Common myeloid progenitor, CD34-positive (primary cell): ENCODE measurements at regions not wholly inside any gene's neighbourhood (a gene's known extent, or its start where the extent isn't known, plus 50 kb on each side); places are given as distances from the start of the nearest gene placed in this dataset.

Experiments
- CTCF ChIA-PET: fragments of 350-600 bp; sonication (Branson Sonifier 250); formaldehyde crosslinking; loops from one replicate; lab custom pipeline; 2021; ENCODE audit warnings: antibody characterized with exemption; lab: Charles Lee
- POLR2A ChIA-PET: fragments of 350-600 bp; sonication (Branson Sonifier 250); formaldehyde crosslinking; loops from one replicate; lab custom pipeline; 2021; ENCODE audit warnings: antibody characterized with exemption; lab: Charles Lee
- DNase-seq, 3 donors: peaks; one replicate each; pipeline versions ENCODE4 v3.0.0 to v3.0.0-alpha.2; 2013
- H3K27ac ChIP-seq, 2 experiments: 1 replicate in 1 of 2; 2 replicates in 1 of 2; pipeline ENCODE4 v1.7.0; 2013; ENCODE audit warnings: inconsistent platforms in 2 of 2, low read length in 2 of 2, mild to moderate bottlenecking in 2 of 2, low read depth in 1 of 2, moderate library complexity in 1 of 2; ENCODE audit not compliant: severe bottlenecking in 2 of 2, insufficient read depth in 1 of 2, poor library complexity in 1 of 2
- H3K27me3 ChIP-seq, 5 experiments: replicated peaks in 2 of 5; 1 replicate in 3 of 5; 2 replicates in 2 of 5; pipeline versions ENCODE4 v1.6.1 to v1.7.0; 2013; ENCODE audit warnings: low read length in 4 of 5, mild to moderate bottlenecking in 2 of 5, moderate library complexity in 2 of 5, inconsistent platforms in 1 of 5; ENCODE audit not compliant: insufficient read depth in 5 of 5, control insufficient read depth in 4 of 5
- H3K36me3 ChIP-seq, 4 experiments: 1 replicate in 2 of 4; 2 replicates in 2 of 4; pipeline versions ENCODE4 v1.6.1 to v1.7.0; 2013; ENCODE audit warnings: low read length in 3 of 4, control low read depth in 1 of 4, mild to moderate bottlenecking in 1 of 4; ENCODE audit not compliant: control insufficient read depth in 4 of 4, insufficient read depth in 4 of 4
- H3K4me1 ChIP-seq, 4 experiments: 1 replicate in 3 of 4; 2 replicates in 1 of 4; pipeline versions ENCODE4 v1.6.1 to v1.7.1; 2013; ENCODE audit warnings: low read length in 3 of 4, mild to moderate bottlenecking in 3 of 4, control low read depth in 1 of 4, inconsistent platforms in 1 of 4, moderate library complexity in 1 of 4; ENCODE audit not compliant: control insufficient read depth in 4 of 4, insufficient read depth in 4 of 4; ENCODE audit errors: control extremely low read depth in 1 of 4
- H3K4me3 ChIP-seq, 7 experiments: 1 replicate in 4 of 7; 2 replicates in 3 of 7; pipeline versions ENCODE4 v1.5.1 to v1.7.0; 2013; ENCODE audit warnings: mild to moderate bottlenecking in 7 of 7, low read length in 6 of 7, moderate library complexity in 6 of 7, inconsistent platforms in 2 of 7, low read depth in 2 of 7, control low read depth in 1 of 7; ENCODE audit not compliant: insufficient read depth in 4 of 7, control insufficient read depth in 1 of 7; ENCODE audit errors: extremely low read depth in 1 of 7
- H3K9me3 ChIP-seq, 5 experiments: 1 replicate in 4 of 5; 2 replicates in 1 of 5; pipeline versions ENCODE4 v1.6.1 to v1.7.1; 2013; ENCODE audit warnings: low read length in 4 of 5, mild to moderate bottlenecking in 2 of 5, inconsistent platforms in 1 of 5, low read depth in 1 of 5, moderate library complexity in 1 of 5; ENCODE audit not compliant: control insufficient read depth in 4 of 5, insufficient read depth in 2 of 5; ENCODE audit errors: control extremely low read depth in 1 of 5
- WGBS: methylation state at CpG from one replicate; pipeline ENCODE4 v1.1.5; 2013; ENCODE audit not compliant: insufficient coverage; 5-methylcytosine and 5-hydroxymethylcytosine counted together

GRCh38 chr5:175808711-175809110 is 62.7 kb upstream of the CPLX2 start:
- Histone ChIP-seq H3K9me3 (no peaks in the 10 kb centered on the region), H3K27me3 (peaks cover 0 to 42% (median 8%) of the 10 kb centered on the region in 5 experiments), H3K4me1 (no peaks in the 10 kb centered on the region), H3K36me3 (no peaks in the 10 kb centered on the region), H3K4me3 (no peak overlapping the region), H3K27ac (no peak overlapping the region)
- WGBS, result 98% methylated on average over 6 of the region's 6 CpGs
- POLR2A ChIA-PET, result no interaction called here
- CTCF ChIA-PET, result interaction anchor here (1.6 kb wide), 1 partner anchor 14 kb away, joined by 4 read pairs; no protein-coding TSS in a partner anchor
- DNase-seq, result no peak

- no peaks in the 10 kb centered on the region for H3K4me1 ChIP-seq
- no peak overlapping the region for H3K27ac ChIP-seq
- 74% methylated on average over 8 of the region's 14 CpGs for WGBS
- H3K4me3 ChIP-seq, result no peak overlapping the region
- no peaks in the 10 kb centered on the region for H3K36me3 ChIP-seq
- peaks cover 0 to 37% (median 5%) of the 10 kb centered on the region in 5 experiments for H3K27me3 ChIP-seq
- POLR2A ChIA-PET, result no interaction called here
- H3K9me3 ChIP-seq, result no peaks in the 10 kb centered on the region
- no peak for DNase-seq
- CTCF ChIA-PET, result interaction anchor here (1.6 kb wide), 1 partner anchor 13 kb away, joined by 4 read pairs; no protein-coding TSS in a partner anchor
These were observed 61.8 kb upstream of the CPLX2 start for GRCh38 chr5:175809531-175810121.

- no peak overlapping the region for H3K27ac ChIP-seq
- WGBS, result no CpG with 5 or more reads among the region's 2 CpGs
- ChIA-PET CTCF (no interaction called here), POLR2A (no interaction called here)
- no peaks in the 10 kb centered on the region for H3K4me1 ChIP-seq
- H3K4me3 ChIP-seq, result no peak overlapping the region
- no peak for DNase-seq
- peaks cover 0 to 33% (median 4%) of the 10 kb centered on the region in 5 experiments for H3K27me3 ChIP-seq
- no peaks in the 10 kb centered on the region for H3K36me3 ChIP-seq
- no peaks in the 10 kb centered on the region for H3K9me3 ChIP-seq
These were observed 60.9 kb upstream of the CPLX2 start for GRCh38 chr5:175810457-175810856.

DNA sequence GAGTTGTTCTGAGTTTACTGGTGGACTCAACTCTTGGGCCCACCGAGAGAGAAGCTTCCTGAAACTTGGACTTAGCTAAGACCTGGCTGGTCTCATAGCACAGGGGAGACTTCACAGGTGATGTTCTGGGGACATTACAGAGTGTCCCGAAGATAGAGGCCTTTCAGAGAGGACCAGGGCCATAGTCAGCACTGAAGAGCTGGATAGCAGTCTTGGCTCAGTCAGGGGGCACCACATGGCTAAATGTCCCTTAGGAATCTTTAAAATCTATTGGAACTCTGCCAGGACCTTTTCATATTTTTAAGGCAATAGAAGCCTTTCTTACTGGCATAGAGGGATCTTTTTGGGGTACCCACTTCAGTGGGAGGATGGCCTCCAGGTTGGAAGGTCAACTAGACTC is 59.8 kb upstream of the CPLX2 start:
- ChIA-PET CTCF (no interaction called here), POLR2A (no interaction called here)
- no peak for DNase-seq
- Histone ChIP-seq H3K9me3 (no peaks in the 10 kb centered on the region), H3K27ac (no peak overlapping the region), H3K36me3 (no peaks in the 10 kb centered on the region), H3K4me3 (no peak overlapping the region), H3K4me1 (no peaks in the 10 kb centered on the region), H3K27me3 (peaks cover 0 to 29% (median 2%) of the 10 kb centered on the region in 5 experiments)
- WGBS, result 94% methylated on average over 2 of the region's 2 CpGs

DNA sequence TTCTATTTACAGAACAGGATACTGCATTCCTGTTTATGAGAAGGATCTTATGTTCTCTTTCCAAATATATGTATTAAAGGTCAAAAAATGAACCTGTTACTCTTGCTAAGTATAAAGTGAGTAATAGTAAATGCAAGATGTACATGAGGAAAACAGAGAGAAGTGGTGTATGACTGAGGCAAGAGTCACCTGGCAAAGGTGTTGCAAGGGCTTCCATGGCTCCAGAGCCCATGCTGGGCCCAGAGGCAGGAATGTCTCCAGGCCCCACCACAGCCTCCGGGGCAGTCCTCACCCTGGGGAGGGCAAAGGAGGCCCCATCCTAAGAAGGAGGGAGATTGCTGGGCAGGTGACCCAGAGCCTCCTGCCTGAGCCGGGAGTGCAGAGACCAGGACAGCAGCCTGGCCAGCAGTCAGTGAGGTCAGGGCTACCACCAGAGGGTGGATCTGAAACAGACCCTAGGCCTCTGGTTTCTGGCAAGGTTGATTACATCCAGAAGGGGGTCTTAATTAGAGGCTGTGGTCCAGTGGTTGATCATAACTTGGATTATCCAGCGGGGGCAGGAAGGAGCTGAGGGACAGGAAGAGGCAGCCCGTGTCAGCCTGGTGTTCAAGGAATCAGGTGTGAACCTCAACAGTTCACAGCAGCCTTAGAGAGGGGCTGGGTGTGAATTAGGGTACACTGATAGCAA is 57.3 kb upstream of the CPLX2 start:
- no peak overlapping the region for H3K27ac ChIP-seq

GRCh38 chr5:175814691-175815090 is 56.7 kb upstream of the CPLX2 start:
- Histone ChIP-seq H3K9me3 (no peaks in the 10 kb centered on the region), H3K27ac (no peak overlapping the region), H3K27me3 (peaks cover 0 to 24% (median 2%) of the 10 kb centered on the region in 5 experiments), H3K4me1 (no peaks in the 10 kb centered on the region), H3K4me3 (no peak overlapping the region), H3K36me3 (no peaks in the 10 kb centered on the region)
- 91% methylated on average over 7 of the region's 10 CpGs for WGBS
- DNase-seq, result no peak
- ChIA-PET POLR2A (interaction anchor here (0.6 kb wide), 1 partner anchor 927 kb away, joined by 3 read pairs; no protein-coding TSS in a partner anchor), CTCF (no interaction called here)

More for the DNA sequence above, 57.3 kb upstream of the CPLX2 start:
- 71% methylated on average over 3 of the region's 4 CpGs for WGBS
- H3K27me3 ChIP-seq, result peaks cover 0 to 22% (median 2%) of the 10 kb centered on the region in 5 experiments
- ChIA-PET CTCF (no interaction called here), POLR2A (interaction anchor here (0.6 kb wide), 1 partner anchor 926 kb away, joined by 3 read pairs; no protein-coding TSS in a partner anchor)
- H3K4me1 ChIP-seq, result no peaks in the 10 kb centered on the region
- no peak for DNase-seq
- H3K9me3 ChIP-seq, result no peaks in the 10 kb centered on the region
- no peak overlapping the region for H3K4me3 ChIP-seq
- no peaks in the 10 kb centered on the region for H3K36me3 ChIP-seq
